GM12874 (cell line): ENCODE measurements at regions not wholly inside any gene's neighbourhood (a gene's known extent, or its start where the extent isn't known, plus 50 kb on each side); places are given as distances from the start of the nearest gene placed in this dataset.

Experiments
- CTCF ChIP-seq: IDR thresholded peaks from 2 replicates; pipeline ENCODE4 v1.5.1; 2011; ENCODE audit warnings: low read depth, mild to moderate bottlenecking, control low read depth, low read length, moderate library complexity; ENCODE audit not compliant: insufficient read depth

GRCh38 chr3:110895054-110895453, 176.6 kb upstream of the NECTIN3 start:
- TF ChIP-seq CTCF: no peak

- no peak for TF ChIP-seq CTCF
These were observed 174.6 kb upstream of the NECTIN3 start for GRCh38 chr3:110897046-110897445.

- TF ChIP-seq CTCF: no peak
These were observed 171.0 kb upstream of the NECTIN3 start for GRCh38 chr3:110900576-110900975.

GRCh38 chr3:110901536-110901935, 170.1 kb upstream of the NECTIN3 start:
- TF ChIP-seq CTCF: no peak

DNA sequence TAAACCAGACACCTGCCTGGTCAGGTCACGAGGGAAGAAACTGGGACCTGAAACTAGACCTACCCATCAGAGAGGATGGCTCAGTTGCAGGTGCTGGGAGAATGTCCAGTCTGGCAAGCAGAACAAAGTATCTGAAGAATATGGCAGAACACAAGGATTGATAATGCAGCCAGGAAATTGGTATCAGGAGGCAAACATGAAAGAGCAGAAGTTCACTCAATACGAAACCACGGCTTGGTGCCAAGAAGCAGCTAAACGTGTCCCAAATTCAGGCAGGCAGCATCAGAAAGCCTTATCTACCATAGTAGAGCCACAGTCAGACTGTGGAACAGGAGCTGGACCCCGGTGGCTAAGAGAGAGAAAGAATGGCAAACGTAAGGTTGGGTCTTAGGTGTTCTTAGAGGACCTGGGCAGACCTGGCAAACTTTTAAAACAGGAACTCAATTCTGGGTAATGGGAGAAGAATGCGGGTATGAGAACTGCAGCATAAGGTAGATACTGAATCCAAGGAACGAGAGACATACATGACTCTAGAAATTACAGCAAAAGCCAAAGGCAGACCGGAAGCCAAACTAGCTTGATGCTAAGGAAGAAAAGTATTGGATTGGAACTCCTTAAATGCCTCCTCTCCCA, 169.0 kb upstream of the NECTIN3 start:
- TF ChIP-seq CTCF: no peak

- TF ChIP-seq CTCF: no peak
These were observed 167.7 kb upstream of the NECTIN3 start for GRCh38 chr3:110903771-110904519.

DNA sequence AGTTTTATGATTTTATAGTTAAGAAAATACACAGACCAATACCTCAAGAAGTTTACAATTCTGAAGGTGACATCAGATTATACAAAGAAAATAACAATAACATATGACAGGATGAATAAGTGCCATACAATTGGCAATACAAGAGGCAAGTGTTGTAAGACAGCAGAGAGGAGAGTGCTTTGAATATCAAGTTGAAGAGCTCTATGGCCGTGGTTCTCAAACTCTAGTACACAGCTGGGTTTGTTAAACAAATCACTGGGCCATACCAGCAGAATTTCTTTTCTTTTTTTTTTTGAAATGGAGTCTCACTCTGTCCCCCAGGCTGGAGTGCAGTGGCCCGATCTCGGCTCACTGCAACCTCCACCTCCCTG, 167.1 kb upstream of the NECTIN3 start:
- TF ChIP-seq CTCF: no peak
